Left ventricle myocardium inferior (tissue), 1 donor: ENCODE measurements at regions not wholly inside any gene's neighbourhood (a gene's known extent, or its start where the extent isn't known, plus 50 kb on each side); places are given as distances from the start of the nearest gene placed in this dataset.

Experiments
- DNase-seq: peaks from one replicate; pipeline ENCODE4 v3.0.0-alpha.2; 2020
- H3K27ac ChIP-seq: fragments of 200-600 bp; replicated peaks from 2 replicates; pipeline ENCODE4 v1.8.0; 2021
- H3K27me3 ChIP-seq: fragments of 200-600 bp; 2 replicates; pipeline ENCODE4 v1.8.0; 2021; ENCODE audit warnings: low read depth
- H3K36me3 ChIP-seq: fragments of 200-600 bp; 2 replicates; pipeline ENCODE4 v1.8.0; 2021
- H3K4me1 ChIP-seq: fragments of 200-600 bp; 2 replicates; pipeline ENCODE4 v1.8.0; 2021
- H3K4me3 ChIP-seq: fragments of 200-600 bp; 2 replicates; pipeline ENCODE4 v1.8.0; 2021; ENCODE audit warnings: mild to moderate bottlenecking, moderate library complexity
- H3K9me3 ChIP-seq: fragments of 200-600 bp; replicated peaks from 2 replicates; pipeline ENCODE4 v1.8.0; 2021
- CTCF ChIP-seq: fragments of 200-600 bp; IDR thresholded peaks from 2 replicates; pipeline ENCODE4 v1.8.0; 2021; ENCODE audit warnings: antibody characterized with exemption, mild to moderate bottlenecking, borderline replicate concordance
- intact Hi-C: fragments of 100-400 bp; cut with micrococcal nuclease; formaldehyde crosslinking; loops from one replicate; pipeline ENCODE4 v1.11.0; 2022
- donor health status: DM: no; HTN: yes; CAD: no; lungs with severe emphysema.

- Histone ChIP-seq H3K27me3 (no peaks in the 10 kb centered on the region), H3K36me3 (no peaks in the 10 kb centered on the region), H3K4me1 (no peaks in the 10 kb centered on the region), H3K27ac (no peak overlapping the region), H3K4me3 (no peak overlapping the region), H3K9me3 (no peaks in the 10 kb centered on the region)
- intact Hi-C loops: no loop called here
- no peak for DNase-seq
- no peak for TF ChIP-seq CTCF
These were observed 307.8 kb downstream of the NR2F1-AS1 start for GRCh38 chr5:93273176-93273575.

- Histone ChIP-seq H3K27ac (no peak overlapping the region), H3K4me3 (no peak overlapping the region), H3K27me3 (no peaks in the 10 kb centered on the region), H3K4me1 (no peaks in the 10 kb centered on the region), H3K9me3 (peaks cover 3% of the 10 kb centered on the region), H3K36me3 (no peaks in the 10 kb centered on the region)
- TF ChIP-seq CTCF: no peak
- intact Hi-C loops: no loop called here
- no peak for DNase-seq
These were observed 308.9 kb downstream of the NR2F1-AS1 start for GRCh38 chr5:93272108-93272507.

- no peak for DNase-seq
- Histone ChIP-seq H3K27ac (no peak overlapping the region), H3K9me3 (peaks cover 4% of the 10 kb centered on the region), H3K4me3 (no peak overlapping the region), H3K4me1 (no peaks in the 10 kb centered on the region), H3K27me3 (no peaks in the 10 kb centered on the region), H3K36me3 (no peaks in the 10 kb centered on the region)
- TF ChIP-seq CTCF: no peak
- intact Hi-C loops: no loop called here
These were observed 313.3 kb downstream of the NR2F1-AS1 start for GRCh38 chr5:93267736-93268135.

GRCh38 chr5:93267276-93267675 is 313.7 kb downstream of the NR2F1-AS1 start:
- DNase-seq: no peak
- H3K27me3 ChIP-seq: no peaks in the 10 kb centered on the region
- no peaks in the 10 kb centered on the region for H3K4me1 ChIP-seq
- H3K9me3 ChIP-seq: peaks cover 4% of the 10 kb centered on the region
- no peak for TF ChIP-seq CTCF
- H3K36me3 ChIP-seq: no peaks in the 10 kb centered on the region
- intact Hi-C loops: no loop called here
- no peak overlapping the region for H3K27ac ChIP-seq
- no peak overlapping the region for H3K4me3 ChIP-seq

- Histone ChIP-seq H3K9me3 (no peaks in the 10 kb centered on the region), H3K27ac (no peak overlapping the region), H3K27me3 (no peaks in the 10 kb centered on the region), H3K36me3 (no peaks in the 10 kb centered on the region), H3K4me3 (no peak overlapping the region), H3K4me1 (no peaks in the 10 kb centered on the region)
- no peak for DNase-seq
- TF ChIP-seq CTCF: no peak
- intact Hi-C loops: no loop called here
These were observed 323.4 kb downstream of the NR2F1-AS1 start for GRCh38 chr5:93257616-93258015.

GRCh38 chr5:93255796-93256195 is 325.2 kb downstream of the NR2F1-AS1 start:
- DNase-seq: no peak
- no peaks in the 10 kb centered on the region for H3K27me3 ChIP-seq
- TF ChIP-seq CTCF: no peak
- H3K27ac ChIP-seq: no peak overlapping the region
- H3K4me3 ChIP-seq: no peak overlapping the region
- intact Hi-C loops: no loop called here
- H3K4me1 ChIP-seq: no peaks in the 10 kb centered on the region
- no peaks in the 10 kb centered on the region for H3K36me3 ChIP-seq
- H3K9me3 ChIP-seq: no peaks in the 10 kb centered on the region
